Activated gamma-delta T cell treated with Interleukin-2 at 50 U/mL for 16 hours (primary cell): ENCODE measurements at regions not wholly inside any gene's neighbourhood (a gene's known extent, or its start where the extent isn't known, plus 50 kb on each side); places are given as distances from the start of the nearest gene placed in this dataset.
"Not testable (repeated sequence)": the region's sequence is repeated elsewhere in the genome, so short reads cannot be mapped to it uniquely, and the experiment has no call there.

Experiments used
- DNase-seq: peaks from one replicate; pipeline ENCODE4 v3.0.0-alpha.2; 2020

GRCh38 chr11:25527841-25528240 is 804.1 kb upstream of the ANO3 start:
- no peak for DNase-seq

DNA sequence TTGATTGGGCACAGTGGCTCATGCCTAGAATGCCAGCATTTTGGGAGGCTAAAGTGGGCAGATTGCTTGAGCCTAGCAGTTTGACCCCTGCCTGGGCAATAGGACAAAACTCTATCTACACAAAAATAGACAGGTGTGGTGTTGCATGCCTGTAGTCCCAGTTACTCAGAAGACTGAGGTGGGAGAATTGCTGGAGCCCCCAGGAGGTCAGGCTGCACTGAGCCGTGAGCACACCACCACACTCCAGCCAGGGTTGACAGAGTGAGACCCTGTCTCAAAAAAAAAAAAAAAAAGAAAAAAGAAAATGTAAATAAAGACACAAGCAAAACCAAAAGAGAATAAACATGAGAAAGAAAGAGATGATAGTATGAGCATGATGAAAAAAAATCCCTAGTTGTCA is 802.4 kb upstream of the ANO3 start:
- no peak for DNase-seq

GRCh38 chr11:25535467-25536272 is 796.3 kb upstream of the ANO3 start:
- DNase-seq = no peak

DNA sequence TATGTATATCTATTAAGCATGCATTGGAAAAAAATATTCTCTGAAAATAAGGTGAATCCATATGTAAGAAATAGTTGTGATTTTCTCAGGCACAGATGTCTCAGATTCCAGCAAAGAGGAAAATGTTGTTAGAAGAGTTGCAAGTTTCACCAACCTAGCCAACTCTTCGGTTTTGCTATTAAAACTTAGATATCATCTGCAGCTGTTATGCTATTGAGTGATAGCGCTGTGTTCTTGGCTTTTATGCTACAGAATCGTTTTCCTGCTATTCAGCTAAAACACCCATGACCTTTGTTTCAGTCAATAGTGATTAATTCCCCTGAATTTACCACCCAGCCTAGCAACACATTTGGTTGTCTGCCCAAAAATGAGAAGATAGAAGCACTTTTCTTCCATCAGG is 795.6 kb upstream of the ANO3 start:
- no peak for DNase-seq

GRCh38 chr11:25537393-25537792 is 794.5 kb upstream of the ANO3 start:
- DNase-seq = no peak

DNA sequence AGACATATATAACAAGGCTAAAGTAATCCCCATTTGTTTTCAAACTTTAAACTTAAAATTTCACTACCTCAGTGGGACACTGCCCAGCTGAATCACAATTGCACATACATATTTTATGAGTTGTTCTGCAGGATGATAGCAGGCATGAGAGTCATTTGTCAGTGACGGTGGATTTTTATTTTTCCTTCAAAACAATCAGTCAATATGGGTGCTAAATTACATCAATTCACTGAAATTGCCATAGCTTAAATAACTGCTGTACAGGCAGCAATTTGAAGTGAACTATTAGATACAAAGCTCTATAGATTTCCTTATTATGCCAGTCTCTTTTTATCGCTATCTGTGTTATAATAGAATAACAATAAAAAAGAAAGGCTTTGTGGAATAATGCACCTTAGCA is 784.6 kb upstream of the ANO3 start:
- DNase-seq = no peak

GRCh38 chr11:25562417-25562816 is 769.5 kb upstream of the ANO3 start:
- no peak for DNase-seq

GRCh38 chr11:25565846-25566245 is 766.1 kb upstream of the ANO3 start:
- DNase-seq = no peak

DNA sequence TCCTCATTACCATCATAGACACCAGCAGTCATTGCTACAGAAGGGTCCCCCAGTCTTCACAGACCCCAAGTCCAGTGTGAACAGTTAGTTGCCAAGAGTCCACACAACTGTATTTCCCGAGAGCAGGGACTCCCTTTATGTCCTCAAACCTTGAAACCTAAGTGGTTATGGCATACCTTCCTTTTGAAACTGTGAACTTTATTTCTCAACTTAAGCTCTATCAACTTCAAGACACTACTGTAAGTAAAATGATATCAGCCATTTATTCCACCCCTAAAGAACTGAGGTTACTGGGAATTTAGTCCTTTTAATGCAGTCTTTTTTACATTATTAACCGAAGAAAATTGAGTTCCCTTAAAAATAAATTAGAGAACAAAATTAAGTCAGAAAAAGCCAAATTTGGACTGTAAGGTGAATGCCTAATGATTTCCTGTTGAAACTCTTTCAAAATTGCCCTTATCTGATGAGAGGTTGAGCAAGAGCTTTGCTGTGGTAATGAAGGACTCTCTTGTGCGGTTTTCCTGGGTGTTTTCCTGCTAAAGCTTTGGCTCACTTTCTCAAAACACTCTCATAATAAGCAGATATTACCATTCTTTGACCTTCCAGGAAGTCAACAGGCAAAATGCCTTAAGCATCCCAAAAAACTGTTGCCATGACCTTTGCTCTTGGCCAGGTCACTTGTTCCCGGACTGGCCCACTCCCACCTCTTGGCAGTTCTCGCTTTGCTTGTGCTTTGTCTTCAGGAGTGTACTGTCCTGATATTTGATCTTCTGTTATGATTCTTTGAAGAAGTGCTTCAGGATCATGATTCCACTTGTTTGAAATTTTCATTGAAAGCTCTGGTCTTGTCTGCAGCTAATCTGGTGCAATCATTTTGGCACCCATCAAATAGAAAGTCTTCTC is 765.4 kb upstream of the ANO3 start:
- DNase-seq = no peak

DNA sequence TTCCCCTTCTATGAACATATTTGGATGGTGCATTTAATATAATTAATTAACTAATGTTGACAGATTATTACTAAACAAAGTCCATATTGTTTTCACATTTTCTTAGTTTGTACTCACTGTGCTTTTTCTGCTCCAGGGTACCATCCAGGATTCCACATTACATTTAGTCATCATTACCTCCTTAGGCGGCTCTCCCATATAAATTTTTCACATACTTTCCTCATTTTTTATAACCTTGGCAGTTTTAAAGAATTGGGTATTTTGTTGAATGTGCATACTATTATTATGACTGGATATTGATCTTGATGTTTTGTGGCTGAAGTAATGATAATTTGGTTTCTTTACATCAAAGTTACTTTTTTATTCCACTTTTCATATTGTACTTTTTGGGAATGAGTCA is 755.6 kb upstream of the ANO3 start:
- DNase-seq = no peak

DNA sequence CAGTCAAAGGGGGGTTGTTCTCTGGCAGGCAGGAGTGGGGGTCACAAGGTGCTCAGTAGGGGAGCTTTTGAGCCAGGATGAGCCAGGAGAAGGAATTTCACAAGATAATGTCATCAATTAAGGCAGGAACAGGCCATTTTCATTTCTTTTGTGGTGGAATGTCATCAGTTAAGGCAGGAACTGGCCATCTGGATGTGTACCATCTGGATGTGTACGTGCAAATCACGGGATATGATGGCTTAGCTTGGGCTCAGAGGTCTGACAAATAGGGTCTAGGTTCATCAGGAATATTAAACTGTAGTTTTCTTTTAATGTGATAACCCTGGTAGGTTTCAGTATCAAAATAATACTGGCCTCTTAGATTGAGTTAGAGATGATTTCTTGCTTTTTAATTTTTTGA is 752.4 kb upstream of the ANO3 start:
- not testable (repeated sequence) for DNase-seq

DNA sequence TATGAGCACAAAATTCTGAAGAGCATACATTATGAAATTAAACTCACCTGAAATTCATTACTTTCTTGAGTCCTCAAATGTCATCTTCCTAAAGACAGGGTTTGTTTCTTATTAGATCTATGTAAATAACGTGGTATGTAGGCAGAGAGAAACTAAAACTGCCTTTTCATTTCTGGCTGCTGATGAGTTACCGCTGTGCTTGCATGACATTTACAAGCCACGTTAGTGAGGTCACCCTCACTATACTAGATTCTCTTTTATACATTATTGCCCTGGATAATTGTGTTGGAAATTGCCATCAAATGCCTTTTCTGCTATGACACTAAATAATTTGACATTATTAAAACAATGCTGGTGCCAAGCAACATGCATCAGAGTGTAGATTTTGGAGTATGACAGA is 748.3 kb upstream of the ANO3 start:
- no peak for DNase-seq

DNA sequence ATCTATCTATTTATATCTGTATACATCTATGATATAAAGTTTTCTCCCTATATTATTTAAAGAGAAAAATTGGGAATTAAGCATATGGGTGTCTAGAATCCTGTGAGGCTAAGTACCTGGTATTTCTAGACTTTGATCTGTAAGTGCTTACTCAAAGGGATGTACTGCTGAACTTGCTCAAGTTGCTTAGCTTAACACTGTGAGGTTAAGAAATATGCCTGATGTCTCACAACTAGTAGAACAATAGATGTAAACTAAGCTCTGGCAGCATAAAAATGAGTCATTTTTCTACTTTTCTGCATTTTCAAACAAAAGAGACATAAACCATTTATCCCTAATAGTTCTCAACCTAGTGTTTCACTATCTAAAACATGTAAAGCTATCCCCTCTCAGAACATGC is 744.4 kb upstream of the ANO3 start:
- no peak for DNase-seq

GRCh38 chr11:25593221-25593620 is 738.7 kb upstream of the ANO3 start:
- no peak for DNase-seq

- no peak for DNase-seq
Observed at GRCh38 chr11:25596701-25597100, 735.2 kb upstream of the ANO3 start.

DNA sequence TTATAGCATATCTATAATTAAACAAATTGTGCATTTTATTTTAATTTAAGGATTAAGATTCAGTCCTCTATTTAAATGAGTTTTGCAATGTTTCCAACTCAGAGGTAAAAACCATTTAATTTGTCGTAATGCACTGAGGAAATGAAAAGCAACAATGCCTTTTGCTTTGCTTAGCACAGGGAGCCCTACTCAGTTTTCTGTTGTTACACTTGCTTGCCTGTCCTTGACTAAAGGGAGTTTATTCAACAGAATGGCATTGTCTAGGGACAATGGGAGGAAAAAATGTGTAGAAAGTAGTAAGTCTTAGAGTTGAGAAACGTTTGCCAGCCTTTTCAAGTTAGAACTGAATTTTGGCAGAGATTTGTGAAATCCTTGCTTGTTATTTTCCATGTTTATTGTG is 734.2 kb upstream of the ANO3 start:
- no peak for DNase-seq

DNA sequence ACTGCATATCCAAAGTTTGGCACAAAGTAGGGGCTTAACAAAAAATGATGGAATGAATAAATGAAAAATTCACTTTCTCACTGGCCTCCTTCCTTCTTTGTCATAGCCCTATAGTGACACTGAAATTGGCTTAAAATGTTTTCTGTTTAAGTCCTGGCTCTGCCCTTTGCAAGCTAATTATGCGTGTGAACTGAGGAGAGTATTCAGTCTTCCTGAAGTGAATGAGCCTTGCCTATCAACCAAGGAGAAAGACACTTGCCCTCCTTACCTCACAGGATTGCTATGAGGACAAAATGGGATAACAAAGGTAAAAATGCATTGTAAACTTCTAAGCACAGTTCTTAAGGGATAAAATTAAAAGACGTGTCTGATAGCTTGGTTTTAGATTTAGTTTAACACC is 729.8 kb upstream of the ANO3 start:
- DNase-seq = no peak

DNA sequence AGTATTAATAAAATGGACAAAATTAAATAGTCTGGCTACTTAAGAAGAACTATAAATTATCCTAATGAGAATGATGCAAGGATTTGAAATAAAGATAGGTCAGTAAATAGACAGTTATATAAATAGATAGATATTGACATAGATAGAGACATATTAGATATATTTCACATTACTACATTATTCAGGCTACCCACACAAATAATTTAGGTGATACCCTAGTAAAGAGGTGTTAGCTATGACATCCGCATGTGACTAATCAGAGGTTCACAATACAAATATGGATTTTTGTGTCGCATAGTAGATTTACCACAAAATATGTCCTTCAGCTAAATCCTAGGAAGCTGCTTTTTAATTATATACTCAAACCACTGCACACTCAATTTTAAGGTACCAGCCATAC is 729.0 kb upstream of the ANO3 start:
- DNase-seq = no peak

DNA sequence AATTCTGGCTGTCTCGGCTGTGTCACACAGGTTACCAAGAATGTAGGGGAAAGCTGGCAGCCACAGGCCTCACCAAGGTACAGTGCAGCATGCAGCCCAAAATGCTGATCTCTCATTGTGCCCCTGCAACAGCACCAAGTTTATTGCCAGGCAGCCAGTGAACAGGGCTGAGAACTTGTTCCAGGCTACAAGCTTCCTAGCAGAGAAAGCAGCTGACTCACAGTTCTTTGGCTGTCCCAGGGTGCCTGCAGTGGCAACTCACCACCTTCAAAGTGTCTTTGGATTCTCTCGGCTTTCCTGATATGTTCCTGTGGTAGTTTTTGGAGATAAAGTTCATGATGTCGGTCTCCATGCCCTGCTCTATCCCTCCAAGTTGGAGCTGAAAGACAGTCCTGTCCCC is 719.1 kb upstream of the ANO3 start:
- no peak for DNase-seq

DNA sequence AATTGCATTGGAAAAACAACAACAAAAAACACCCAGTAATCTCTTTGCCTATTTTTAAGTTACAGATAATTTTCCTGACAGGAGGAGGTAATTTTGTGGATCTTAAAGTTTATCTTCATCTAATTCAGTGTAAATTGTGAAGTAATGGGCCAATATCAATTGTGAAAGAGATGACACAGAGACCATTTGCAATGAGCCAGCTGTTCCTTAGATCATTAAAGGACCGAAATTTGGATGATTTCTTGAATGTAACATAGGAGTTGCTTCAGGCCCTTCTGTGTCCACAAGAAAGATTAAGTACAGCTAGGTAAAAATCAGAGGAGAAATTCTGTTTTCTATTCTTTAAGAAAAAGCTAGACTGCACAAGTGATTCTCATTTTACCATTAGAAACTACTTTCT is 718.5 kb upstream of the ANO3 start:
- no peak for DNase-seq

DNA sequence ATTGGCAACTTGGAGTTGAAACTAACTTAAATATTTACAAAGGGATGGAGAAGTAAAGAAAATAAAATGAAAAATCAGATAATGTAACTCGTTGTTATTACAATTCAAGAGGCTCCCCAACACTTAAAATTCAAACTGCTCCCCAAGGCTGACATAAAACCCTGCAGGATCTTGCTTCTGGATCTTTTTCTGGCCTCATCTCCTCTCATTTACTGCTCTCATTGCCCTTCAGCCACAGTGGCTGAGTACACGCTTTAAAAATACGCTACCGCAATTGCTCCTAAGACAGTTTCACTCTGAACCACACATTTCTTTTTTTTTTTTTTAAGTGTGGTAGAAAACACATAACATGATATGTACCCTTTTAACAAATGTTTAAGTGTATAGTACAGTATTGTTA is 718.1 kb upstream of the ANO3 start:
- DNase-seq = no peak

DNA sequence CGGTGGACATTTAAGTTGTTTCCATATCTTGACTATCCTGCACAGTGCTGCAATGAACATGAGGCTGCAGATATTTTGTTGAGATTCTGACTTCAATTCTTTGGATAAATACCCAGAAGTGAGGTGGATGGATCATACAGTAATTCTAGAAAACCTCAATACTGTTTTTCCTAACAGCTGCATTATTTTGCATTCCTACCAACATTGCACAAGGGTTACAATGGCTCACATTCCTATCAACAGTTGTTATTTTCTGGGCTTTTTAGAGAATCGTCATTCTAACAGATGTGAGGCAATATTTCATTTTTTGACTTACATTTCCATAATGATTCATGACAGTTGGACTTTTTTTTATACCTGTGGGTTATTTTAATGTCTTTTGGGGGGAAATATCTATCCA is 716.9 kb upstream of the ANO3 start:
- DNase-seq = no peak

- no peak for DNase-seq
Observed at GRCh38 chr11:25615841-25616240, 716.1 kb upstream of the ANO3 start.

GRCh38 chr11:25625094-25625493 is 706.8 kb upstream of the ANO3 start:
- DNase-seq = no peak
